HG03060 (cell line): ENCODE measurements at regions not wholly inside any gene's neighbourhood (a gene's known extent, or its start where the extent isn't known, plus 50 kb on each side); places are given as distances from the start of the nearest gene placed in this dataset.

ENCODE experiments used
- ATAC-seq: cut with Tn5 transposase; IDR thresholded peaks from one replicate; pipeline ENCODE4 v1.9.1; 2021; ENCODE audit warnings: low read depth, moderate number of reproducible peaks; ENCODE audit not compliant: unreplicated experiment

DNA sequence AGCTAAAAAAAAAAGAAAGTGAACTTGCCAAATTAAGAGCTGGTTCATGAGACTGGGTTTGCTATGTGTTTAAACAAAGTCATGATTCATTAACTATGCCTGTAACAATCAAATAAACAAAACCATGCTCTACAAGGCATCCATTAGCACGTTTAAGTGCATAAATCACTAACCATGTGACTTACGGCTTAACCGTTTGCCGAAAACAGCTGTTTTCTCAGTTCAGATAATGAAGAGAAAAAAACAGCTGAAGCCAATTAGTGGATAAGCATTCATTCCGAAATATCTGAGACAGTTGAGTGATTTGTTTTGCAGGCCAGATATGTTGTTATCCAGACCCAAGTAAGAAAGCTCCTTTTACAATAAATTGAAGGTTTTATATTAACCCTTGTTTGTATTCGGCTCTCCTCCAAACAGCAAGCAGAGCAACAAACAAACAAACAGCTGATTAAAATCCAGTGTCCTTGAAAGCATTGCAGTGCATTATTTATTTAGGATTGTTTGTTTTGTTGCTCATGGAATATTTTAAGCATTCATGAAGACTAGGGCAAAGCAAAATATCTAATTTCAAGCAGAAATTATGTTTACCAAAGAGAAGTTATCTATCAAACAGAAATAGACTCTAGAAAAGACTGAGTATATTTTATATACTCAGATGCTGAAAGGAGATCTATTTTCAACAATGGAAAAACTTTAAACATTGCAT, 343.5 kb downstream of the RFPL4B start:
- ATAC-seq: no peak

GRCh38 chr6:112691289-112691688, 344.2 kb downstream of the RFPL4B start:
- ATAC-seq: no peak

GRCh38 chr6:112695001-112695400, 347.9 kb downstream of the RFPL4B start:
- no peak for ATAC-seq

DNA sequence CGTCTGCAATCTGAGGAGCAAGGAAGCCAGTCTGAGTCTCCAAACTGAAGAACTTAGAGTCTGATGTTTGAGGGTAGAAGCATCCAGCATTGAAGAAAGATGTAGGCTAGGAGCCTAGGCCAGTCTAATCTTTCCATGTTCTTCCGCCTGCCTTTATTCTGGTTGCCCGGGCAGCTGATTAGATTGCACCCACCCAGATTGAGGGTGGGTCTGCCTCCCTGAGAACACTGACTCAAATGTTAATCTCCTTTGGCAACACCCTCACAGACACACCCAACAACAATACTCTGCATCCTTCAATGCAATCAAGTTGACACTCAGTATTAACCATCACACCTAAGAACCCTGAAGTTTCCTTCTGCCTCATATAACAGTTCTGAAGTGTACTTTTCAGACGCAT, 350.1 kb downstream of the RFPL4B start:
- ATAC-seq: no peak

DNA sequence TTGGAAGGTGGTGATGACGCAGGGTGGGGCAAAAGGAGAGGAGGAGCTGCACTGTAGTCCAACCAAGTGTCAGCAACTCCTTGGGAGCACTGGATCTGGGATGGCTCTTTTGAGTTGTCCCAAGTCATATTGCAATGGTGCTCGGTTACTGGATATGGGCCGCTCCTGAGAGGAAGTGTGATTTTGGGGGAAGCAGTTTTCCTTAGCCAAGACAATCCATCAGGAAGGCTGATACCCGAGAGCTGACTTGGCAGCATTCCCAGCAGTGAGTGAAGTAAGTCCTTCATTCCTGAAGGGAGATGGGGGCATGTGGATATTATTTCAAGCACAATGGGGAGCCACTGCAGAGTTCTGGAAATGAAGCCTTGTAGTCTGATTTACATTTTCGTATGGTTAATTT, 354.1 kb downstream of the RFPL4B start:
- no peak for ATAC-seq

DNA sequence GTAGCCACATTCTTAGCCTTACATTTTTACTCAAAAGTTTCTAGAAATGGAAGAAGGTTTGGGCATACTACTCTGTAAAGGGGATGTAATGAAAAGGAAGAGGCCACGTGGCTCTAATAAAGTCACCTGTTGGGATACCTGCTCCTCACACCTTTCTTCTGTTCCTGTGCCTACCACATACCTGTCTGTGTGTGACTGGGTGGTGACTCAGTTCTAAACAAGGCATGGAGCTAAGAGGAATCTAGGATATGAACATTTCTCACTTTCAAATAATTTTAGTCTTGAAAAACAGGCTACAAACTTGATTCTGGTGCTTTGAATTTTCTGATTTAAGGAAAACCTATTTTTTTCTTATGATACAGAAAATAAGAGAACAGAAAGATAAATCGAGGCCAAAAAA, 363.6 kb downstream of the RFPL4B start:
- no peak for ATAC-seq

GRCh38 chr6:112713402-112713801, 366.3 kb downstream of the RFPL4B start:
- ATAC-seq: no peak

DNA sequence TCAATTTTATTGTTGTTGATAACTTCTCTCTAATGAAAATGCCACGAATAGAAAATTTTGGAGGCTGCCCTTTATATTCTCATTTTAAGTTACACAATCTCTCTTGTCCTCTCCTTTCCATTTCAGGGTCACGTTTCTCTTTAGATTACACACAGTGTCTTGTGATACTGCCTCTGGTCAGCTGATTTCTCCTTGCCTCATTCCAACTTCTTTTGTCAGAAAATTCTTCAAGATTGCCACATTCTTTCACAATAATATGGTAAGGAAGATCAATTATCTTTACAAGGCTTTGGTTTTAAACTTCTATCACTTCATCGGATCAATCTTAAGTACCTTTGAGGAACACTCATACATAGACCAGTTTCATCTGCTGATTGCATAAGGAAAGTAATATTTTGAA, 370.3 kb downstream of the RFPL4B start:
- no peak for ATAC-seq

DNA sequence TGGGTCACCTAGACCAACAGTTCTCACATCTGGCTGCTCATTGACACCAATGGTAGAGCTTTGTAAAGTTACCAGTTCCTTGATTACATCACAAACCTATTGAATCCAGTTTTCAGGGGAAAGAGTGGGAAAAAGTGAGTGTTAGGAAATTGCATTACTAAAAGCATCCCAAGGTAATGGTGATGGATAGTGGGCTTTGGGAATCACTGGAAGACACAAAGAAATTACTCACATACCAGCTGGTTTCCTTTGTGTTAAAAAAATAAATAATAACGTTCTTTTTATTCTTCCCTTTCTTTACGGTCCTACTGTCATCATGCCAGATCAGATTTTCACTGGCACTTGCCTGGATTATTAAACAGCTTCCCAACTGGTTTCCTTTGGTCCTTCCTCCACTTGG, 370.7 kb downstream of the RFPL4B start:
- ATAC-seq: no peak

GRCh38 chr6:112725541-112726085, 378.5 kb downstream of the RFPL4B start:
- ATAC-seq: no peak

GRCh38 chr6:112735129-112735528, 388.0 kb downstream of the RFPL4B start:
- no peak for ATAC-seq

GRCh38 chr6:112739766-112740165, 392.6 kb downstream of the RFPL4B start:
- ATAC-seq: no peak

DNA sequence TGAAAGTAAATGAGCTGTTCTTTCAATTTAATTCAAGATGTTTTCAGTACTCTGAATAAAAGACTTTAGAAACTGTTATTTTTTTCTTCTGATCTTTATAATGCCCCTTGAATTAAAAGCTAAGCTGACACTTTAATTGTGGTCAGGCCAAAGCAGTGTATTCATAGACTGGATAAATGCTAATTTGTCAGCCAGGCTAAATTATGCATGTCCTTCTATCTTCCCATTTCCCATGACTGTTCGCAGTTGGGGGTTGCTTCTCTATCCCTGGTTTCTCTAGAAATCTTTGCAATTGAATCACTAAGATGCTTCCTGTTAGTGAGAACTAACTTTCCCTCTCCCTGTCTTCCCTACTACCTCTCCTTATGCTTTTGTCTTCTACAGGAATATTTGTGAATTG, 396.2 kb downstream of the RFPL4B start:
- no peak for ATAC-seq

- ATAC-seq: no peak
These were observed 397.7 kb downstream of the RFPL4B start for GRCh38 chr6:112744827-112745226.

DNA sequence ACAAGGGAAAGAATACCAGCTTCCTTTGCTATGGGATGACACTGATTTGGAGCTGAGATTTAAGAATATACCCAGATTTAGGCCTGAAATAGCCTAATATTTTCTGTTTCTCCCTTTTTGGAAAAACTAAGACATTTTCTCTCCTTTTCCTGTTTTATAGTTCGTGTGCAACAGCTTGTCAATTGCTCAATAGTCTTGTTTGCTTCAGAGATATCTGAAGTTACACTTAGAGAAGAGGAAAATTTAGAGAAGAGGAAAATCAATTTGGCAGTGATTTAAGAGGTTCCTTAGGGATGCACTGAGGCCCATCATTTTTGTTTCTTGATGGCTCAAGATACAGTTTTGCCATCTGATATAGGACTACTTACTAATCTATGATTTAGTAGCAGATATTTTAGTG, 398.6 kb downstream of the RFPL4B start:
- no peak for ATAC-seq

DNA sequence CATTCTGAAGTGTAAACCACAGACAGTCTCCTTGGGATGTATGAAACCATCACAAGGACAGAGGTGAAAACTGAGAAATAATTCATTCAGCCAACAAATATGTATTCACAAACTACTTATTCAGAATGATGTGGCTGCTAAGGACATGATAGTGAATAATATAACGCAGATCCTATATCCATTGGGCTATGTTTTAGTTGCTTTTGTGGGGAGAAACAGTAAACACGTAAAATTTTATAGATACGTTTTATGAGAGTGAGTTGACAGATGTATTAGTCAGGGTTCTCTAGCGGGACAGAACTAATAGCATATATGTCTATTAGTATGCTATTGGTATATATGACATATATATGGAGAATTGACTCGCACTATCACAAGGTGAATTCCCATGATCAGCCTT, 402.5 kb downstream of the RFPL4B start:
- no peak for ATAC-seq

DNA sequence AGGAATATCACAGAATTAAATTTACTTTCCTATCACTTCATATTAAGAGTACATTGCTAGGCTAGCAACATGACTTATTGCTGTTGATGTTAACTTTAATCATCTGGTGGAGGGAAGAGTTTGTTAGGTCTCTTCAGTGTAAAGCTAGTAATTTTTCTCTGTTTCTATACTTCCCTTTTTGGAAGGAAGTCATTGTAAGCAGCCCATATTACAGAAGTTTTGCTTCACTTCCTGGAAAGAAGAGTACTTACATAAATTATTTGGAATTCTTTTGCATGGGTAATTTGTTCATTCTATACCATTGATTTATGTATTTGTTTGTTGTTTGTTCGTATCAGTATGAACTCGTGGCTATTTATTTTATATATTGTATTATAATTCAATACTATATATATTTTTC, 405.2 kb downstream of the RFPL4B start:
- ATAC-seq: no peak

GRCh38 chr6:112752791-112753190, 405.7 kb downstream of the RFPL4B start:
- ATAC-seq: no peak

GRCh38 chr6:112760831-112761230, 413.7 kb downstream of the RFPL4B start:
- no peak for ATAC-seq

GRCh38 chr6:112761740-112762139, 414.6 kb downstream of the RFPL4B start:
- no peak for ATAC-seq

DNA sequence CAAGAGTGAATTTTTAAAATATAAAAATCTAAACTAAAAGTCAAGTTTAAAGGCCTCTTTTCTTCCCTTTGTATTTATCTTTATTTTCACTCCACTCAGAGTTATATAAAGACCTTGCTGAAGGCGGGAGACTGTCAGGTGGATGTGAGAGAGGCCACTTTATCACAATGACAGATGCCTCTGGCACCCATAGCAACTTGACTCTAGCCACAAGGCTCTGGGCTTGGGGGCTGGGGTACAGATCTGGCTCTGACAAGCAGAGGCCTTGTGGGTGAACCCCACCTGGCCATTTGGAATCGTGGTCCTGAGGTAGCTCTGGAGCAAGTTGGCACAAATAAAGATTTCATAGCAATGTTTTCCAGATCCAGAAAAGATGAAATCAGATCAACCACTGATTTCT, 417.2 kb downstream of the RFPL4B start:
- ATAC-seq: no peak

GRCh38 chr6:112770308-112770707, 423.2 kb downstream of the RFPL4B start:
- no peak for ATAC-seq

DNA sequence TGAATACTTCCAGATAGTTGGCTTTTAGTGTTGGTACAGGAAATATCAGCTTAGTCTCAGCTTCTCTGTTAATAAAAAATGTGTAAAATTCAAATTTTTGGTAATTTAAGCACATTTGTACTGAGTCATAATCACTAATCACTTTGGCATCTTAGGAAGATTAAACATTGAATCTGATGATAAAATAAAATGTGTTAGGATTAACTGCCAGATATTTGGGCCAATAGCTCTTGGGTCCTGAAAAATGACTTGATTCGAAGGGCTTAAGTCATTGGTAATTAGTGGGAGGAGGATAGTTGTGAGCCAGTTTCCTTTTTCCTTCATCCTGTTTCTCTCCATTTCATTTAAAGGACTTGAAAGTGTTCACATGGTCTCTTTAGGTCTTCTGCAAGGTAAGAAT, 426.1 kb downstream of the RFPL4B start:
- no peak for ATAC-seq
